ENCODE measurements at regions not wholly inside any gene's neighbourhood (a gene's known extent, or its start where the extent isn't known, plus 50 kb on each side); places are given as distances from the start of the nearest gene placed in this dataset.

DNA sequence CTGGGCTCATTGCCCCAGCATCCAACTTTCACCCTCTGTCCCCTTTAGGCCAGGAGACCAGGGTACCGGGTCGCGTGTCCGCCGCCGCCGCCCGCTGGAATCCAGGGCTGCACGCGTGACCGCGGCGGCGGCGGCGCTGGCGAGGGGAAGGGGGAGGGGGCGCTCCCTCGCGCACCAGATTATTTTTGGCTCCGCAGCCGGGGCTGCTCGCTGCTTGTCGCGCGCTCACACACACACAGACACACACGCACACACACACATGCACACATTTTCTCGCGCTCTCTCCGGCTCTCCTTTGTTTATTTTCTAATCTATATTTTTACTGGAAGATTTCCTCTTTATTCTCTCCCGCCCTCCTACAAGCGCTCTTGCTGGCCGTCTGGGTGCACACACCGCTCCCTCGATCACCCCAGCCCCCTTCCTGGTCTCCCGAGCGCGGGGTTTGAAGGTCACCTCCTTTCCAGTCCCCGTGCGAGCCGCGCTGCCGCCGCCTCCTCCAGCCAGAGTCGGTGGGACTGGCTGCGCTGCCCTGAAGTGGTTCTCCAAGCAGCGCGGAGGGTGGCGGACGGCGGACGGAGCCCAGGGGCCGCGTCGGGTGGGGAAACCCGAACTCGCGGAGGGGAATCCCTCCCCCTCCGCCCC lies 921.4 kb upstream of the EEF2KMT start:
- no peak for TF ChIP-seq EZH2phosphoT487 (IDR thresholded peaks at IDR 0.05; ENCODE audit: borderline replicate concordance, low read depth, low read length)
- TF ChIP-seq, protein P1, sequence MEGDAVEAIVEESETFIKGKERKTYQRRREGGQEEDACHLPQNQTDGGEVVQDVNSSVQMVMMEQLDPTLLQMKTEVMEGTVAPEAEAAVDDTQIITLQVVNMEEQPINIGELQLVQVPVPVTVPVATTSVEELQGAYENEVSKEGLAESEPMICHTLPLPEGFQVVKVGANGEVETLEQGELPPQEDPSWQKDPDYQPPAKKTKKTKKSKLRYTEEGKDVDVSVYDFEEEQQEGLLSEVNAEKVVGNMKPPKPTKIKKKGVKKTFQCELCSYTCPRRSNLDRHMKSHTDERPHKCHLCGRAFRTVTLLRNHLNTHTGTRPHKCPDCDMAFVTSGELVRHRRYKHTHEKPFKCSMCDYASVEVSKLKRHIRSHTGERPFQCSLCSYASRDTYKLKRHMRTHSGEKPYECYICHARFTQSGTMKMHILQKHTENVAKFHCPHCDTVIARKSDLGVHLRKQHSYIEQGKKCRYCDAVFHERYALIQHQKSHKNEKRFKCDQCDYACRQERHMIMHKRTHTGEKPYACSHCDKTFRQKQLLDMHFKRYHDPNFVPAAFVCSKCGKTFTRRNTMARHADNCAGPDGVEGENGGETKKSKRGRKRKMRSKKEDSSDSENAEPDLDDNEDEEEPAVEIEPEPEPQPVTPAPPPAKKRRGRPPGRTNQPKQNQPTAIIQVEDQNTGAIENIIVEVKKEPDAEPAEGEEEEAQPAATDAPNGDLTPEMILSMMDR (conservative IDR thresholded peaks at IDR 0.05; ENCODE audit: low read length) = no peak
